SK-N-SH treated with all-trans-retinoic acid at 6 μM for 48 hours (cell line): ENCODE measurements at regions not wholly inside any gene's neighbourhood (a gene's known extent, or its start where the extent isn't known, plus 50 kb on each side); places are given as distances from the start of the nearest gene placed in this dataset.

ENCODE experiments used
- ATAC-seq: fragments of 200-7000 bp; cut with Tn5 transposase; 3 replicates; pipeline ENCODE4 v1.9.1; 2020; ENCODE audit warnings: mild to moderate bottlenecking, moderate library complexity
- ARNTL ChIP-seq: fragments of 450-650 bp; formaldehyde crosslinking; IDR thresholded peaks from 2 replicates; pipeline ENCODE4 v1.5.0; 2020; ENCODE audit warnings: low read depth, mild to moderate bottlenecking, moderate library complexity, borderline replicate concordance
- CREB5 ChIP-seq: fragments of 250-450 bp; sonication (Bioruptor Pico); IDR thresholded peaks from 2 replicates; pipeline ENCODE4 v1.5.1; 2020; ENCODE audit warnings: low read depth, mild to moderate bottlenecking, moderate library complexity
- CSDC2 ChIP-seq: fragments of 250-450 bp; sonication (Bioruptor Pico); IDR thresholded peaks from 2 replicates; pipeline ENCODE4 v1.5.0; 2020; ENCODE audit warnings: mild to moderate bottlenecking, moderate library complexity
- ESRRG ChIP-seq: fragments of 250-450 bp; sonication (Bioruptor Pico); IDR thresholded peaks from 2 replicates; pipeline ENCODE4 v1.6.1; 2021; ENCODE audit warnings: mild to moderate bottlenecking
- GLIS3 ChIP-seq: fragments of 250-450 bp; sonication (Bioruptor Pico); IDR thresholded peaks from 2 replicates; pipeline ENCODE4 v1.5.0; 2020; ENCODE audit warnings: mild to moderate bottlenecking, moderate library complexity
- ISL1 ChIP-seq: fragments of 250-450 bp; sonication (Bioruptor Pico); IDR thresholded peaks from 2 replicates; pipeline ENCODE4 v2.1.2; 2022; ENCODE audit warnings: mild to moderate bottlenecking, moderate library complexity
- OSR1 ChIP-seq: fragments of 250-450 bp; sonication (Bioruptor Pico); IDR thresholded peaks from 2 replicates; pipeline ENCODE4 v1.8.0; 2022; ENCODE audit warnings: moderate library complexity, mild to moderate bottlenecking, inconsistent platforms
- PPARA ChIP-seq: fragments of 250-450 bp; sonication (Bioruptor Pico); IDR thresholded peaks from 2 replicates; pipeline ENCODE4 v1.5.0; 2020; ENCODE audit warnings: mild to moderate bottlenecking, borderline replicate concordance
- RARB ChIP-seq: fragments of 250-450 bp; sonication (Bioruptor Pico); IDR thresholded peaks from 2 replicates; pipeline ENCODE4 v1.8.0; 2021; ENCODE audit warnings: mild to moderate bottlenecking, moderate library complexity
- SNAI2 ChIP-seq: fragments of 250-450 bp; sonication (Bioruptor Pico); IDR thresholded peaks from 2 replicates; pipeline ENCODE4 v1.5.0; 2020; ENCODE audit warnings: mild to moderate bottlenecking, moderate library complexity
- TCF4 ChIP-seq: fragments of 250-450 bp; sonication (Bioruptor Pico); IDR thresholded peaks from 2 replicates; pipeline ENCODE4 v1.8.0; 2021; ENCODE audit warnings: mild to moderate bottlenecking, moderate library complexity, borderline replicate concordance
- TOX ChIP-seq: fragments of 250-450 bp; sonication (Bioruptor Pico); IDR thresholded peaks from 2 replicates; pipeline ENCODE4 v1.8.0; 2021; ENCODE audit warnings: mild to moderate bottlenecking, moderate library complexity, borderline replicate concordance
- ZC3H10 ChIP-seq: fragments of 250-450 bp; sonication (Bioruptor Pico); IDR thresholded peaks from 2 replicates; pipeline ENCODE4 v1.5.1; 2021; ENCODE audit warnings: mild to moderate bottlenecking, moderate library complexity
- ZFP3 ChIP-seq: fragments of 250-450 bp; sonication (Bioruptor Pico); IDR thresholded peaks from 2 replicates; pipeline ENCODE4 v1.5.0; 2020; ENCODE audit warnings: mild to moderate bottlenecking, moderate library complexity
- ZFP30 ChIP-seq: fragments of 450-650 bp; formaldehyde crosslinking; IDR thresholded peaks from 2 replicates; pipeline ENCODE4 v1.5.0; 2022; ENCODE audit warnings: mild to moderate bottlenecking, moderate library complexity
- ZNF565 ChIP-seq: fragments of 450-650 bp; formaldehyde crosslinking; conservative IDR thresholded peaks from 2 replicates; pipeline ENCODE4 v1.5.0; 2020; ENCODE audit warnings: low read depth, mild to moderate bottlenecking, moderate library complexity
- ZNF70 ChIP-seq: fragments of 450-650 bp; formaldehyde crosslinking; IDR thresholded peaks from 2 replicates; pipeline ENCODE4 v1.5.0; 2020; ENCODE audit warnings: mild to moderate bottlenecking, moderate library complexity
- ZNF8 ChIP-seq: fragments of 450-650 bp; formaldehyde crosslinking; IDR thresholded peaks from 2 replicates; pipeline ENCODE4 v1.5.0; 2020; ENCODE audit warnings: mild to moderate bottlenecking, moderate library complexity
- TF ChIP-seq, protein P1 (sequence below): fragments of 250-450 bp; sonication (Bioruptor Pico); IDR thresholded peaks from 2 replicates; pipeline ENCODE4 v1.8.0; 2020; ENCODE audit warnings: mild to moderate bottlenecking, moderate library complexity, borderline replicate concordance
- TF ChIP-seq, protein P2 (sequence below): fragments of 250-450 bp; sonication (Bioruptor Pico); IDR thresholded peaks from 2 replicates; pipeline ENCODE4 v1.8.0; 2021; ENCODE audit warnings: low read depth, mild to moderate bottlenecking, moderate library complexity, borderline replicate concordance

DNA sequence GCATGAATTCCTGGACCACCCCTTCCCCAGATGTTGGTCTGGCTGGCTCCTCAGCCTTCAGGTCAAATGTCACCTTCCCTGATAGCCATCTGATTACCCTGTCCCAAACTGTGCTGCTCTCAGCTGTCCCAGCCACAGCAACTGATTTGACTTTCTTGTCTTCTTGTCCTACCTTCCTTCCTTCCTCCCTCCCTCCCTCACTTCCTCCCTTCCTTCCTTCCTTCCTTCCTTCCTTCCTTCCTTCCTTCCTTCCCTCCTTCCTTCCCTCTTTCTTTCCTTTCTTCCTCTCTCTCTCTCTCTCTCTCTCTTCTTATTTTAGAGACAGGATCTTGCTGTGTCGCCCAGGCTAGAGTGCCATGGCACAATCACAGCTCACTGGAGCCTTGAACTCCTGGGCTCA is 242.5 kb downstream of the RPS24 start (continued):
- TF ChIP-seq ZNF8 (no peak), ZNF70 (CRISPR knock-in tag) (no peak), TOX (CRISPR knock-in tag) (no peak), SNAI2 (no peak)
- TF ChIP-seq, protein P1, sequence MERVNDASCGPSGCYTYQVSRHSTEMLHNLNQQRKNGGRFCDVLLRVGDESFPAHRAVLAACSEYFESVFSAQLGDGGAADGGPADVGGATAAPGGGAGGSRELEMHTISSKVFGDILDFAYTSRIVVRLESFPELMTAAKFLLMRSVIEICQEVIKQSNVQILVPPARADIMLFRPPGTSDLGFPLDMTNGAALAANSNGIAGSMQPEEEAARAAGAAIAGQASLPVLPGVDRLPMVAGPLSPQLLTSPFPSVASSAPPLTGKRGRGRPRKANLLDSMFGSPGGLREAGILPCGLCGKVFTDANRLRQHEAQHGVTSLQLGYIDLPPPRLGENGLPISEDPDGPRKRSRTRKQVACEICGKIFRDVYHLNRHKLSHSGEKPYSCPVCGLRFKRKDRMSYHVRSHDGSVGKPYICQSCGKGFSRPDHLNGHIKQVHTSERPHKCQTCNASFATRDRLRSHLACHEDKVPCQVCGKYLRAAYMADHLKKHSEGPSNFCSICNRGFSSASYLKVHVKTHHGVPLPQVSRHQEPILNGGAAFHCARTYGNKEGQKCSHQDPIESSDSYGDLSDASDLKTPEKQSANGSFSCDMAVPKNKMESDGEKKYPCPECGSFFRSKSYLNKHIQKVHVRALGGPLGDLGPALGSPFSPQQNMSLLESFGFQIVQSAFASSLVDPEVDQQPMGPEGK (CRISPR knock-in tag), result no peak
- TF ChIP-seq, all 23 proteins: peak for 0

DNA sequence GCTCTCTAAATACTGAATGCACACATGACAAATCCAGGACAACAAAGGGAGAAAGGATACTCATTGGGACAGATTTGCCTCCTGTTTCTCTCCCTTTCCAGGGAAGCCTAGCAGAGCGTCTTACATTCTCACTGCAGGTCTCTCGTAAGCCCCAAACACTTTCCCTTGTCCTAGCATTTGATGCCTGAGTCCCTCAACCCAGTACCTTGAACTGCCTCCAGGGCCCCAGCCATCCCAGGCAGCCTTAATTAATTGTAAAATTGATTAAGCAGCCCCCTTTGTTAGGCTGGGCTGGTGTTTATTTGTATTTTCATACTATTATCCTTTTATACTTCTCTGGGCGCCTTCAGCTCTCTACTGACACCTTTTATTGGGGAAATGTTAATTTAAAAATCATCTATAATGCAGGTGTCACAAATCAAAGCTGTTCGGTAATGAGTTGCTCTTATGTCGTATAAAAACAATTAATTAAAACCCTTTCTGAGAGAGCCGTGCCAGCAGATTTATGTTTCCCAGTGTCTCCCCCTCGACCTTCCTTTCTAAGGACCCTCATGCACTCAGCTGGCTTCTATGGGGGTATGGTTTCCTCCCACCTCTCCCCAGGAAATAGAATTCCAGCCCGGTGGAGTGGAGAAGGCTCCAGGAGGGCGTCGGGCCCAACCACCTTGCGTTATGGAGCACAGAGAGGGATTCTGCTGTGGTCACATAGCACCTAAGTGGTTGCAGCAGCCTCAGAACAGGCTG is 243.8 kb downstream of the RPS24 start:
- TF ChIP-seq ARNTL (CRISPR knock-in tag), result no peak
- TF ChIP-seq, protein P2, sequence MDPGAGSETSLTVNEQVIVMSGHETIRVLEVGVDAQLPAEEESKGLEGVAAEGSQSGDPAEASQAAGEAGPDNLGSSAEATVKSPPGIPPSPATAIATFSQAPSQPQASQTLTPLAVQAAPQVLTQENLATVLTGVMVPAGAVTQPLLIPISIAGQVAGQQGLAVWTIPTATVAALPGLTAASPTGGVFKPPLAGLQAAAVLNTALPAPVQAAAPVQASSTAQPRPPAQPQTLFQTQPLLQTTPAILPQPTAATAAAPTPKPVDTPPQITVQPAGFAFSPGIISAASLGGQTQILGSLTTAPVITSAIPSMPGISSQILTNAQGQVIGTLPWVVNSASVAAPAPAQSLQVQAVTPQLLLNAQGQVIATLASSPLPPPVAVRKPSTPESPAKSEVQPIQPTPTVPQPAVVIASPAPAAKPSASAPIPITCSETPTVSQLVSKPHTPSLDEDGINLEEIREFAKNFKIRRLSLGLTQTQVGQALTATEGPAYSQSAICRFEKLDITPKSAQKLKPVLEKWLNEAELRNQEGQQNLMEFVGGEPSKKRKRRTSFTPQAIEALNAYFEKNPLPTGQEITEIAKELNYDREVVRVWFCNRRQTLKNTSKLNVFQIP, result no peak
- TF ChIP-seq, protein P1 (CRISPR knock-in tag), result no peak
- no peak for TF ChIP-seq ESRRG (CRISPR knock-in tag)
- no peak for TF ChIP-seq CSDC2 (CRISPR knock-in tag)
- no peak for TF ChIP-seq SNAI2
- TF ChIP-seq GLIS3, result no peak
- TF ChIP-seq TCF4 (CRISPR knock-in tag), result no peak
- TF ChIP-seq OSR1 (CRISPR knock-in tag), result no peak
- ATAC-seq, result no peak

DNA sequence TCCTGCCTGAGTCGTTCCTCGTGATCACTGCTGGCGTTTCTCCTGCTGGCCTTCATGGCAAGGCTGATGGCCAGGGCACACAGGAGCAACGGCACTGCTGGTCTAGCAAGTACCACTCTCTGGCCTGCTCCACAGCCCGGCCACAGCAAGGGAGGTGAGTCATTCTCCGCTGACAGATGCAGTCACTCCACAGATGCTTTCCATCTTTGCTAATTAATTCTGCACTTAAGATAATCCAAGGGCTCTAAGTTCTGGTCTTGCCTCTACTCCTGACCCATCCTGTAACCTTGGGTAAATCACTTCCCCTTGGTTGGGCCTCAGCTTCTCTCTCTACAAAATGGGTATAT is 244.4 kb downstream of the RPS24 start:
- peak; percentile 23; the same call in 1 of the 2 replicates for TF ChIP-seq TCF4 (CRISPR knock-in tag)
- peak; percentile 74 for TF ChIP-seq ISL1
- TF ChIP-seq ZFP30 (CRISPR knock-in tag), result no peak
- 0 out of 2 replicates have a peak, but pooled peaks have one; percentile 39 for TF ChIP-seq ZFP3 (CRISPR knock-in tag)
- no peak for TF ChIP-seq ZC3H10
- no peak for TF ChIP-seq ESRRG (CRISPR knock-in tag)
- 0 out of 2 replicates have a peak, but pooled peaks have one; percentile 65 for TF ChIP-seq SNAI2
- no peak for TF ChIP-seq ZNF70 (CRISPR knock-in tag)
- no peak; the same call in 1 of the 2 replicates for TF ChIP-seq ZNF565 (CRISPR knock-in tag)
- no peak for TF ChIP-seq CREB5 (CRISPR knock-in tag)
- peak; percentile 96 for ATAC-seq

GRCh38 chr10:78279756-78280155 is 246.1 kb downstream of the RPS24 start:
- TF ChIP-seq CSDC2 (CRISPR knock-in tag) (no peak), RARB (CRISPR knock-in tag) (no peak), SNAI2 (no peak), ZC3H10 (no peak), PPARA (CRISPR knock-in tag) (no peak), CREB5 (CRISPR knock-in tag) (no peak)
- TF ChIP-seq, protein P1 (CRISPR knock-in tag), result no peak
- TF ChIP-seq, all 23 proteins: peak for 0

More at GRCh38 chr10:78279756-78280155, 246.1 kb downstream of the RPS24 start:
- no peak for ATAC-seq
